GM18909 (cell line): ENCODE measurements at regions not wholly inside any gene's neighbourhood (a gene's known extent, or its start where the extent isn't known, plus 50 kb on each side); places are given as distances from the start of the nearest gene placed in this dataset.

ENCODE experiments used
- ATAC-seq: cut with Tn5 transposase; IDR thresholded peaks from one replicate; pipeline ENCODE4 v1.9.1; 2021; ENCODE audit warnings: mild to moderate bottlenecking; ENCODE audit not compliant: unreplicated experiment, poor library complexity

- no peak for ATAC-seq
These were observed 51.4 kb upstream of the MSX1 start for GRCh38 chr4:4808086-4808485.

- ATAC-seq: no peak
These were observed 53.6 kb upstream of the MSX1 start for GRCh38 chr4:4805887-4806286.

- no peak for ATAC-seq
These were observed 55.6 kb upstream of the MSX1 start for GRCh38 chr4:4803912-4804296.

- ATAC-seq: no peak
These were observed 56.1 kb upstream of the MSX1 start for GRCh38 chr4:4803216-4803911.

- ATAC-seq: no peak
These were observed 58.6 kb upstream of the MSX1 start for GRCh38 chr4:4800646-4801408.

GRCh38 chr4:4794421-4794820 is 65.0 kb upstream of the MSX1 start:
- ATAC-seq: no peak

- ATAC-seq: no peak
These were observed 67.0 kb upstream of the MSX1 start for GRCh38 chr4:4792466-4792865.

GRCh38 chr4:4791299-4792111 is 68.0 kb upstream of the MSX1 start:
- ATAC-seq: no peak

GRCh38 chr4:4789462-4789861 is 70.0 kb upstream of the MSX1 start:
- no peak for ATAC-seq

- no peak for ATAC-seq
These were observed 70.9 kb upstream of the MSX1 start for GRCh38 chr4:4788573-4788972.

GRCh38 chr4:4787421-4787820 is 72.0 kb upstream of the MSX1 start:
- ATAC-seq: no peak

GRCh38 chr4:4784379-4784778 is 75.1 kb upstream of the MSX1 start:
- no peak for ATAC-seq

- no peak for ATAC-seq
These were observed 75.6 kb upstream of the MSX1 start for GRCh38 chr4:4783847-4784246.

GRCh38 chr4:4782969-4783368 is 76.5 kb upstream of the MSX1 start:
- no peak for ATAC-seq

- ATAC-seq: no peak
These were observed 77.3 kb upstream of the MSX1 start for GRCh38 chr4:4781936-4782707.

- ATAC-seq: no peak
These were observed 78.7 kb upstream of the MSX1 start for GRCh38 chr4:4780729-4781244.

- no peak for ATAC-seq
These were observed 80.0 kb upstream of the MSX1 start for GRCh38 chr4:4779486-4779885.

- no peak for ATAC-seq
These were observed 80.4 kb upstream of the MSX1 start for GRCh38 chr4:4779054-4779453.

- ATAC-seq: no peak
These were observed 80.9 kb upstream of the MSX1 start for GRCh38 chr4:4778554-4778953.

GRCh38 chr4:4776934-4777333 is 82.5 kb upstream of the MSX1 start:
- ATAC-seq: no peak
